Ramos (cell line): ENCODE measurements at regions not wholly inside any gene's neighbourhood (a gene's known extent, or its start where the extent isn't known, plus 50 kb on each side); places are given as distances from the start of the nearest gene placed in this dataset.
"Not testable (repeated sequence)": the region's sequence is repeated elsewhere in the genome, so short reads cannot be mapped to it uniquely, and the experiment has no call there.

Source experiments
- in situ Hi-C: fragments of 300-500 bp; cut with MboI; formaldehyde crosslinking; loops from one replicate; pipeline ENCODE4 v1.14.3; 2022; ENCODE audit warnings: low sequenced_read_pairs; ENCODE audit not compliant: unreplicated experiment

- in situ Hi-C loops: no loop called here
These were observed 493.3 kb upstream of the MARCKS start for GRCh38 chr6:113363866-113364265.

GRCh38 chr6:113364766-113365165 lies 492.4 kb upstream of the MARCKS start:
- in situ Hi-C loops: no loop called here

- in situ Hi-C loops: no loop called here
These were observed 492.0 kb upstream of the MARCKS start for GRCh38 chr6:113365191-113365590.

- in situ Hi-C loops: no loop called here
These were observed 490.6 kb upstream of the MARCKS start for GRCh38 chr6:113366505-113366904.

- in situ Hi-C loops: no loop called here
These were observed 486.3 kb upstream of the MARCKS start for GRCh38 chr6:113370508-113371502.

- in situ Hi-C loops: not testable (repeated sequence)
These were observed 481.7 kb upstream of the MARCKS start for GRCh38 chr6:113375466-113375865.

- in situ Hi-C loops: no loop called here
These were observed 480.9 kb upstream of the MARCKS start for GRCh38 chr6:113375950-113376846.

GRCh38 chr6:113376847-113377165 lies 480.3 kb upstream of the MARCKS start:
- in situ Hi-C loops: no loop called here

- in situ Hi-C loops: no loop called here
These were observed 479.7 kb upstream of the MARCKS start for GRCh38 chr6:113377362-113377942.

GRCh38 chr6:113380591-113380990 lies 476.6 kb upstream of the MARCKS start:
- in situ Hi-C loops: no loop called here

- in situ Hi-C loops: no loop called here
These were observed 475.9 kb upstream of the MARCKS start for GRCh38 chr6:113381232-113381631.

- in situ Hi-C loops: no loop called here
These were observed 475.2 kb upstream of the MARCKS start for GRCh38 chr6:113381959-113382358.

GRCh38 chr6:113383701-113384100 lies 473.4 kb upstream of the MARCKS start:
- in situ Hi-C loops: no loop called here

GRCh38 chr6:113385020-113385431 lies 472.1 kb upstream of the MARCKS start:
- in situ Hi-C loops: no loop called here

GRCh38 chr6:113388996-113389395 lies 468.1 kb upstream of the MARCKS start:
- in situ Hi-C loops: no loop called here

- in situ Hi-C loops: no loop called here
These were observed 464.5 kb upstream of the MARCKS start for GRCh38 chr6:113392551-113393055.

- in situ Hi-C loops: no loop called here
These were observed 462.9 kb upstream of the MARCKS start for GRCh38 chr6:113394216-113394615.

GRCh38 chr6:113394729-113395128 lies 462.4 kb upstream of the MARCKS start:
- in situ Hi-C loops: no loop called here

GRCh38 chr6:113396730-113397129 lies 460.4 kb upstream of the MARCKS start:
- in situ Hi-C loops: no loop called here

- in situ Hi-C loops: no loop called here
These were observed 459.9 kb upstream of the MARCKS start for GRCh38 chr6:113397236-113397635.
